K562 (cell line): ENCODE measurements at regions not wholly inside any gene's neighbourhood (a gene's known extent, or its start where the extent isn't known, plus 50 kb on each side); places are given as distances from the start of the nearest gene placed in this dataset.

Experiments
- MYC ChIP-seq, 2 experiments: fragments of 250-450 bp in 1 of 2; sonication (Bioruptor Pico) in 1 of 2; IDR thresholded peaks; 2 replicates each; pipeline versions ENCODE4 v1.5.1 to v1.6.1; 2012 to 2021; ENCODE audit warnings: low read depth in 2 of 2, borderline replicate concordance in 1 of 2, improper control_type of control experiment in 1 of 2, low read length in 1 of 2, mild to moderate bottlenecking in 1 of 2, moderate library complexity in 1 of 2
- POLR2A ChIP-seq: fragments of 450-650 bp; conservative IDR thresholded peaks from 2 replicates; pipeline ENCODE4 v1.6.1; 2016
- SRSF7 ChIP-seq: fragments of 200-400 bp; formaldehyde crosslinking; optimal IDR thresholded peaks from 2 replicates; pipeline ENCODE3; 2017; ENCODE audit warnings: mild to moderate bottlenecking, low read depth, low read length
- TSHZ1 ChIP-seq: fragments of 250-450 bp; sonication (Bioruptor Pico); IDR thresholded peaks from 2 replicates; pipeline ENCODE4 v1.4.0; 2020; ENCODE audit warnings: mild to moderate bottlenecking, moderate library complexity
- WHSC1 ChIP-seq: IDR thresholded peaks from one replicate; pipeline ENCODE4 v1.6.1; 2012; ENCODE audit warnings: low read length, control low read depth, inconsistent platforms
- ZKSCAN8 ChIP-seq: fragments of 200-800 bp; sonication (Bioruptor generic); IDR thresholded peaks from 2 replicates; pipeline ENCODE4 v1.6.1; 2016; ENCODE audit warnings: missing genetic modification characterization, missing compliant biosample characterization
- ZNF224 ChIP-seq: sonication (generic); formaldehyde crosslinking; IDR thresholded peaks from 2 replicates; pipeline ENCODE4 v1.8.0; 2022; ENCODE audit warnings: mild to moderate bottlenecking, missing genetic modification reagents
- ZNF507 ChIP-seq: conservative IDR thresholded peaks from 2 replicates; pipeline ENCODE4 v1.6.1; 2017; ENCODE audit warnings: missing genetic modification characterization, missing compliant biosample characterization
- TF ChIP-seq, protein P1 (sequence below): sonication (generic); formaldehyde crosslinking; IDR thresholded peaks from 2 replicates; pipeline ENCODE4 v1.9.0; 2022; ENCODE audit warnings: mild to moderate bottlenecking, missing genetic modification reagents

GRCh38 chr2:188677142-188677541, 297.0 kb upstream of the COL3A1 start (continued):
- no peak for TF ChIP-seq TSHZ1 (CRISPR knock-in tag)
- TF ChIP-seq, protein P1, sequence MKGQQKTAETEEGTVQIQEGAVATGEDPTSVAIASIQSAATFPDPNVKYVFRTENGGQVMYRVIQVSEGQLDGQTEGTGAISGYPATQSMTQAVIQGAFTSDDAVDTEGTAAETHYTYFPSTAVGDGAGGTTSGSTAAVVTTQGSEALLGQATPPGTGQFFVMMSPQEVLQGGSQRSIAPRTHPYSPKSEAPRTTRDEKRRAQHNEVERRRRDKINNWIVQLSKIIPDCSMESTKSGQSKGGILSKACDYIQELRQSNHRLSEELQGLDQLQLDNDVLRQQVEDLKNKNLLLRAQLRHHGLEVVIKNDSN (CRISPR knock-in tag) = no peak
- TF ChIP-seq MYC (IDR thresholded peaks at IDR 0.05; ENCODE audit: low read depth, low read length) = no peak
- no peak for TF ChIP-seq MYC (CRISPR knock-in tag; IDR thresholded peaks at IDR 0.05; ENCODE audit: borderline replicate concordance, low read depth)
- TF ChIP-seq ZKSCAN8 (CRISPR knock-in tag) = no peak
- TF ChIP-seq ZNF224 (CRISPR knock-in tag) = no peak
- no peak for TF ChIP-seq WHSC1
- TF ChIP-seq POLR2A = no peak
- no peak for TF ChIP-seq ZNF507 (tag)
- TF ChIP-seq SRSF7 = no peak
